GM10266 (cell line): ENCODE measurements at regions not wholly inside any gene's neighbourhood (a gene's known extent, or its start where the extent isn't known, plus 50 kb on each side); places are given as distances from the start of the nearest gene placed in this dataset.

ENCODE experiments used
- DNase-seq: peaks from one replicate; pipeline ENCODE4 v3.0.0; 2012; ENCODE audit errors: extremely low spot score
- CTCF ChIP-seq: IDR thresholded peaks from 2 replicates; pipeline ENCODE4 v1.5.1; 2012; ENCODE audit warnings: mild to moderate bottlenecking, low read depth; ENCODE audit not compliant: control insufficient read depth, insufficient read depth; ENCODE audit errors: missing control alignments

DNA sequence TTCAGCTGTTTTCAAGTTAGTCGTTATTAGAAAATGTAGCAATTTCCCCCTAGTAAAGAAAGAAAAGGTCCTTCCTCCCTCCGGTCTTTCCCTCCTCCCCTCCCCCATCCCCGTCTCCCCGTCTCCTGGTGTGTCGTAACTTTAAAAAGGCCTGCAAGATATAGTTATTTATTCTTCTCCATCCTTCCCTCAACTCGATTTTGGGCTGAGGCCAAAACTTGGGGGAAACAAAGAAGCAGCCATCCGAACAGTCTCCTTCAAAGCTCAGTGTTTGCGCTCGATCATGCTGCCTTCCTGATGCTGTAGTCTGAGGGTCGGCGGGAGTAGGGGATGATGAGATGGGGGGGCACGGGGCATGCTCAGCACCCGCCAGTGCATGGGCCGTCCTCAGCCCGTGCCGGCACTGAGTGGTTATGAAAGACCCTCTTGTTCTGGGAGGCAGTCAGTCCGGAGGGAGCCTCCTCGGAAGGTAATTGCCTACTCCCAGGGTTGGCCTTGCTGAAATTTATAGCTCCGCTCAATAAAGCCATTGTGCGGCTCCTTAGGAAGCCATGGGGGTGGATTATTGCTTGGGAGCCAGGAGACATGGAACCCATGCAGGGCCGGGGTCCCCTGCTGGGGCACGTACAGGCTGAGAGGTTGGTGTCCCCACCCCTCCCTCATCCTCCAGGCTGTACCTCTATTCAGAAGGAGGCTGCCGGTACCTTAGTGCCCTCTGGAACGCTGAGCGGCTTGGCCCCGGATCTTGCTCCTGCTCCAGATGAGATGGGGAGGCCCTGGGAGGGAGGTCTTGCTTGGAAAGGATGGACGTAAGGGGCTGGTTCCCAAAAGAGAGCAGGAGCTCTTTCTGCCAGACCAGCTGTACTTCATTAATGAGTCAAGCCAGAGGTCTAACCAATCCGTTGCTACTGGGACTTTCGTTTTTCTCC is 212.7 kb upstream of the CADM1 start:
- TF ChIP-seq CTCF: no peak
- DNase-seq: no peak

DNA sequence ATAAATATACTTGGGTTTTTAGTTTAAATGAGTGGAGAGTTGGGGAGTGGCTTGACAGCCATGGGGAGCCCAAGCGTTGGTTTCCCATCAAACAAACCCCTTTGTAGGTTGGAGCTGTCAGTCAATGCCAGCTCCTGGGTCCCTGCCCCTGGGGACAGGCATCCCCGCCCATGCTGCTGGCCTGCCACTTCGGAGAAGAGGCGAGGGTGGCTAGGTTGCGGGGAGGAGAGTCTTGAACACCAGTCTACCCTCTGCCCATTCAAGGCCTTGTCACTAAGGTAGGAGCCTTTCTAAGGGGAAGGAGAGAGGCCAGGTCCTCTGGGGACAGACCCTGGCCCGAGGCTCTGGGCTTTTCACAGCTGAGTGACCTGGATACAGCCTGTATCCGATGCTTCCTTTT is 211.9 kb upstream of the CADM1 start:
- DNase-seq: no peak
- no peak for TF ChIP-seq CTCF

DNA sequence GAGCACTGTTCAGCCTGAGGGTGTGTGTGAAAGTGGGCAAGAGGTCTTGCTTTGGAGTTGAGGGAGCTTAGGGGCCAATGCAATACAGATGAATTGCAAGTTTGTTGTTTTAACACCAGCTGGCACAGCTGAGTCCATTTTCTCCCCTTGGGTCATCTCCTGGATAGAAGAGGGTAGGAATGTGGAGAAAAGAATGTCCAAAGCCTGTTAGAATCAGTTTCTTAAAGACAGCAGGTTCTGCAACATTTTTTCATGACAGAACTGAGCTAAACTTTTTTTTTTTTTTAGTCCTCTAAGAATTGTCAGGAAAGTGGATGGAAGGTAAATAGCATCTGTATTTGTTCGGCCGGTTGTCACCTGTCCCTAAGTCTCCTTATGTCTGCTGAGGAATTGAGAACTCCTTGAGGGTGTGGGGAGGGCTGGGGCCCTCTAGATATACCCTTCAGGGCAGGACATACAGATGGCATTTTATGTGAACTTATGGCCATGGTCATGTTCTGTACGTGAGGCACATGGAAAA is 211.1 kb upstream of the CADM1 start:
- no peak for DNase-seq
- no peak for TF ChIP-seq CTCF

DNA sequence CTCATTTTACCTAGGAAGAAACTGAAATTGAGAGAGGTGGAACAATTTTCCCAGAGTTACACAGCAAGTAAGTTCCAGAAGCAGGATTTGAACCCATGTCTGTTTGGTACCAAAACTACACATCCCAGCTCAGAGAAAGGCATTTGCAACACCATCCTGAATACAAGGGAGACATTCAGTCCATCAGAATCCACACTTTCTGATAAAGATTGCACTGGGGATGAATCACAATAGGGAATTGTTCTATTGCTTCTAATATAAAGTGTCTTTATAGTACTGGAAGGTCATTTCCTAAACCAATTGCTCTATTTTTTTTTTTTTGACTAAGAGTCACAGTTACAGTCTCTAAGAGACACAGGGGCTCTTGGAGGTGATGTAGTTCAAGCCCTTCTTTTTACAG is 208.1 kb upstream of the CADM1 start:
- DNase-seq: no peak
- TF ChIP-seq CTCF: no peak

GRCh38 chr11:115710980-115711379 is 206.8 kb upstream of the CADM1 start:
- no peak for TF ChIP-seq CTCF

GRCh38 chr11:115710426-115710825 is 206.2 kb upstream of the CADM1 start:
- no peak for TF ChIP-seq CTCF
- DNase-seq: no peak

More at GRCh38 chr11:115710980-115711379, 206.8 kb upstream of the CADM1 start:
- no peak for DNase-seq

DNA sequence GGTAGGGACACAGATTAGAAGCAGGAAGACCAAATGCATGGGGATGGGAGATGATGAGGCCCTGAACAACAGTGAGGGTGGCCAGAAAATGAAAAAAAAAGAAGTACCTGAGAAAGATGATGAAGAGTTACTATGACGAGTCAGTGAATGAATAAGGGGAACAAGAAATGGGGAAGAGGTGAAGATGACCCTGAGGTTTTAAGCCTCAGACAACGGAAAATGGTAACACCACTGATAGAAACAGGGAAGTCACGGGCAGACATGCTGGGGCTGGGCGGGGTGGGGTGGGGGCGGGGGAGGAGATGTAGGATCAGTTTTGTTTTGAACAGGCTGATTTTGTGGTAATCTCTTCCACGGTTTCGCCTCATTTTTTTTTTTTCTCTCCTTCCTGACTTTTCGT is 205.1 kb upstream of the CADM1 start:
- peak; percentile 19 for DNase-seq
- no peak for TF ChIP-seq CTCF
